ENCODE measurements at regions not wholly inside any gene's neighbourhood (a gene's known extent, or its start where the extent isn't known, plus 50 kb on each side); places are given as distances from the start of the nearest gene placed in this dataset.
"Not testable (repeated sequence)": the region's sequence is repeated elsewhere in the genome, so short reads cannot be mapped to it uniquely, and the experiment has no call there.

DNA sequence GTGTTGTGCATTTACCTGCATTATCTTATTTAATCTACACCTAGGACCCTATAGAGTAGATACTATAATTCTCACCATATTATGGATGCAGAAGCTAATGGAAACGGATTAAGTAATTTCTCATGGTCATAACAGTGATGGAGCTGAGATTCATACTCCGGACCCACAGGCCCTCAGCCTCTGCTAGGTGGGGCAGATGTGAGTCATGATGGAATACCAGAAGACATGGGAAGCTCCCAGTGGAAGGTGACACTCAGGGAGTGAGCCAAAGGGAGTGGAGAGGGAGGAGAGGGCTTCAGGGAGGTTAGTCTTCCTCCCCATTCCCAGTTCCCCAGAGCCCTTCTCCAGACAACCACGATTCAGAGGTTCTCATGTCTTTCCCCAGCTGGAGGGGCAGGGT lies 65.2 kb upstream of the GPR6 start:
- H3K9me3 ChIP-seq, result no peaks in the 10 kb centered on the region
- TF ChIP-seq, protein P1, sequence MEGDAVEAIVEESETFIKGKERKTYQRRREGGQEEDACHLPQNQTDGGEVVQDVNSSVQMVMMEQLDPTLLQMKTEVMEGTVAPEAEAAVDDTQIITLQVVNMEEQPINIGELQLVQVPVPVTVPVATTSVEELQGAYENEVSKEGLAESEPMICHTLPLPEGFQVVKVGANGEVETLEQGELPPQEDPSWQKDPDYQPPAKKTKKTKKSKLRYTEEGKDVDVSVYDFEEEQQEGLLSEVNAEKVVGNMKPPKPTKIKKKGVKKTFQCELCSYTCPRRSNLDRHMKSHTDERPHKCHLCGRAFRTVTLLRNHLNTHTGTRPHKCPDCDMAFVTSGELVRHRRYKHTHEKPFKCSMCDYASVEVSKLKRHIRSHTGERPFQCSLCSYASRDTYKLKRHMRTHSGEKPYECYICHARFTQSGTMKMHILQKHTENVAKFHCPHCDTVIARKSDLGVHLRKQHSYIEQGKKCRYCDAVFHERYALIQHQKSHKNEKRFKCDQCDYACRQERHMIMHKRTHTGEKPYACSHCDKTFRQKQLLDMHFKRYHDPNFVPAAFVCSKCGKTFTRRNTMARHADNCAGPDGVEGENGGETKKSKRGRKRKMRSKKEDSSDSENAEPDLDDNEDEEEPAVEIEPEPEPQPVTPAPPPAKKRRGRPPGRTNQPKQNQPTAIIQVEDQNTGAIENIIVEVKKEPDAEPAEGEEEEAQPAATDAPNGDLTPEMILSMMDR (IDR thresholded peaks at IDR 0.05), result no peak
- no peak overlapping the region for H3K27ac ChIP-seq
- H3K4me3 ChIP-seq (ENCODE audit: low read depth in 1 of 2, low read length in 1 of 2), result no peak overlapping the region
- no peaks in the 10 kb centered on the region for H3K27me3 ChIP-seq
- peaks cover 0 to 6% of the 10 kb centered on the region in 2 experiments for H3K4me1 ChIP-seq (ENCODE audit: control insufficient read depth in 1 of 2, insufficient read depth in 1 of 2, low read depth in 1 of 2, low read length in 1 of 2)
- no peaks in the 10 kb centered on the region for H3K36me3 ChIP-seq

DNA sequence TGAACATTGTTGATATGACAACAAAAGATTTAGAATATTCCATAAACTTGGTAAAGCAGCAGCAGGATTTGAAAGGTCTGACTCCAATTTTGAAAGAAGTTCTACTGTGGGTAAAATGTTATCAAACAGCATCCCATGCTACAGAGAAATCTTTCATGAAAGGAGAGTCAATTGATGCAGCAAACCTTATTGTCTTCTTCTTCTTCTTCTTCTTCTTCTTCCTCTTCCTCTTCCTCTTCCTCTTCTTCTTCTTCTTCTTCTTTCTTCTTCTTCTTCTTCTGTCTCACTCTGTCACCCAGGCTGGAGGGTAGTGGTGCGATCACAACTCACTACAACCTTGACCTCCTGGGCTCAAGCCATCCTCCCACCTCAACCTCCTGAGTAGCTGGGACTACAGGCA lies 62.4 kb upstream of the GPR6 start:
- H3K4me1 ChIP-seq (ENCODE audit: control insufficient read depth in 1 of 2, insufficient read depth in 1 of 2, low read depth in 1 of 2, low read length in 1 of 2); H3K9me3 ChIP-seq; H3K4me3 ChIP-seq (ENCODE audit: low read depth in 1 of 2, low read length in 1 of 2); H3K27me3 ChIP-seq; H3K36me3 ChIP-seq: not testable (repeated sequence)
- peak overlapping the region; percentile 79 for H3K27ac ChIP-seq

DNA sequence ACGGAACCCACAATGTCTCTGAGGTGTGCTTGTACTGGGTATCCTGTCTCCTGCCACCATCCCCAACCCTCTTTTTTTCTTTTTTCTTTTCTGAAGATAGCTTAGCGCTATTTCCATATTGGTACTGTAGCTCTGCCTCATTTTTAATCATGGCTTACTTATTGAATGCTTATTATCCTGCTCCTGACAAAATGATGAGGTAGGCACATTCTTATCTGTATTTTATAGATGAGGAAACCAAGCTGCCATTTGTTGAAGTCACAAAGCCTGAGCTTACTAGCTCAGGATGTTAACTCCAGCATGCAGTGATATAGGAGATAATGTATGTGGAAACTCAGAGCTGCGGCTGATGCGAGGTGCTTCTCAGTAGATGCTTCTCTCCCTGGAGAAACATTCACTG lies 61.4 kb upstream of the GPR6 start:
- H3K27me3 ChIP-seq, result no peaks in the 10 kb centered on the region
- peak overlapping the region; percentile 37 for H3K27ac ChIP-seq
- no peak overlapping the region for H3K4me3 ChIP-seq (ENCODE audit: low read depth in 1 of 2, low read length in 1 of 2)
- H3K36me3 ChIP-seq, result no peaks in the 10 kb centered on the region
- TF ChIP-seq, protein P1 (IDR thresholded peaks at IDR 0.05), result no peak
- H3K9me3 ChIP-seq, result no peaks in the 10 kb centered on the region
- H3K4me1 ChIP-seq (ENCODE audit: control insufficient read depth in 1 of 2, insufficient read depth in 1 of 2, low read depth in 1 of 2, low read length in 1 of 2), result peaks cover 0 to 6% of the 10 kb centered on the region in 2 experiments

DNA sequence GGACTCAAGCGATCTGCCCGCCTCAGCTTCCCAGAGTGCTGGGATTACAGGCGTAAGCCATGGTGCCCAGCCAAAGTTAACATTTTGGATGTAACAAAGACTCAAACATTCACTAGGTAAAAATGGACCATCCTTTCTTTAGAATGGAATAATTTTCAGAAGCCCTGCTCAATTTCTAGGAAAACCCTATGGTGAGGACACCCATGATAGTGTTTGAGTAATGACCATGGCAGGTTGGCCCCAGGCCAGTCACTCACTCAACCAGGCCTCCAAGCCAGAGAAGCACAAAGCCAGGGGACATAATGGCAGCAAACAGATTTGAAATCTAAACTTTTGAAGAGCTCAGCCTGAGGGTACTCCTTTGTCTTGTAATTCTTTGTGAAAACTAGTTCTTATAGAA lies 59.9 kb upstream of the GPR6 start:
- peaks cover 0 to 6% of the 10 kb centered on the region in 2 experiments for H3K4me1 ChIP-seq (ENCODE audit: control insufficient read depth in 1 of 2, insufficient read depth in 1 of 2, low read depth in 1 of 2, low read length in 1 of 2)
- no peak overlapping the region for H3K4me3 ChIP-seq (ENCODE audit: low read depth in 1 of 2, low read length in 1 of 2)
- H3K36me3 ChIP-seq, result no peaks in the 10 kb centered on the region
- H3K27ac ChIP-seq, result no peak overlapping the region
- TF ChIP-seq, protein P1 (IDR thresholded peaks at IDR 0.05), result no peak
- H3K27me3 ChIP-seq, result no peaks in the 10 kb centered on the region
- H3K9me3 ChIP-seq, result no peaks in the 10 kb centered on the region

DNA sequence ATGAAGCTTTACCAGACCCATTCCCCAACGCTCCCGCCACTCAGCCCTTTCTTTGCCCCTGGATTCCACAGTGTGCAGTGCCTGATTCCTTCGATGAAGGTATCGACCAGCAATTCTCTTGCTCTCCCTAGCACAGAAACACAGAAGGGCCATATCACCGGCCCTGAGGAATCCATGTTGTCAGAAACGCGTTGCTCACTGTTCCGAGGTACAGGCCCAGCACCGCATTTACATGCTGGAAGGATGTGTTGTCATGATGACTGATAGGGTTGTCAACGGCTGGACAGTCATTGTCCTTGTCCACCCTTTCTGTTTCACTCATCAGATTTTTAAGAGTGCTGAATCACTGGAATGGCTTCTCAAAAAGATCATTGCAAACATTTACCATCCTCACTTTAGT lies 57.2 kb upstream of the GPR6 start:
- no peaks in the 10 kb centered on the region for H3K9me3 ChIP-seq
- H3K27ac ChIP-seq, result no peak overlapping the region
- no peaks in the 10 kb centered on the region for H3K4me1 ChIP-seq (ENCODE audit: control insufficient read depth in 1 of 2, insufficient read depth in 1 of 2, low read depth in 1 of 2, low read length in 1 of 2)
- TF ChIP-seq, protein P1 (IDR thresholded peaks at IDR 0.05), result no peak
- no peak overlapping the region for H3K4me3 ChIP-seq (ENCODE audit: low read depth in 1 of 2, low read length in 1 of 2)
- H3K27me3 ChIP-seq, result peaks cover 4% of the 10 kb centered on the region
- H3K36me3 ChIP-seq, result no peaks in the 10 kb centered on the region

DNA sequence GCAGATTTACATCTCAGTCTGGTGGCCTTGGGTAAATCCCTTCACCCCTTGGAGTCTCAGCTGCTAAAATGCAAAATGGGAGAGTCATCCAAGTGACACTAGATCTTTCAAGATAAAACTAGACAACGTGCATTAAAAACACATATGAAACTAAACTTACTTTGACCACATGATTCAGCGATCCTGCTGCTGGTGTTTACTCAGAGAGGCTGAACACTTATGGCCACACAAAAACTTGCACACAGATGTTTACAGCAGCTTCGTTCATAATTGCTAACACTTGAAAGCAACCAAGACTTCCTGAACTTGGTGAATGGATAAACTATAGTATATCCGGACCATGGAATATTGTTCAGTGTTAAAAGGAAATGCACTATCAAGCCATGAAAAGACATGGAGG lies 55.3 kb upstream of the GPR6 start:
- no peaks in the 10 kb centered on the region for H3K36me3 ChIP-seq

More for the DNA sequence above, 55.3 kb upstream of the GPR6 start:
- Histone ChIP-seq H3K4me1 (ENCODE audit: control insufficient read depth in 1 of 2, insufficient read depth in 1 of 2, low read depth in 1 of 2, low read length in 1 of 2) (no peaks in the 10 kb centered on the region), H3K27ac (no peak overlapping the region), H3K27me3 (peaks cover 4% of the 10 kb centered on the region), H3K4me3 (ENCODE audit: low read depth in 1 of 2, low read length in 1 of 2) (no peak overlapping the region), H3K9me3 (no peaks in the 10 kb centered on the region)
- TF ChIP-seq, protein P1 (IDR thresholded peaks at IDR 0.05), result no peak
